WTC11 (cell line): ENCODE measurements at regions not wholly inside any gene's neighbourhood (a gene's known extent, or its start where the extent isn't known, plus 50 kb on each side); places are given as distances from the start of the nearest gene placed in this dataset.

Source experiments
- ATAC-seq: fragments of 200-7000 bp; cut with Tn5 transposase; 2 replicates; pipeline ENCODE4 v1.10.0; 2021; ENCODE audit warnings: mild to moderate bottlenecking, moderate library complexity
- CTCF ChIA-PET: fragments of 300-600 bp; sonication (Branson Sonifier 250); formaldehyde crosslinking; loops from one replicate; lab custom pipeline; 2021; ENCODE audit warnings: antibody characterized with exemption; lab: Charles Lee
- POLR2A ChIA-PET: fragments of 350-600 bp; sonication (Branson Sonifier 250); formaldehyde crosslinking; loops from one replicate; lab custom pipeline; 2021; ENCODE audit warnings: antibody characterized with exemption; lab: Charles Lee
- DNase-seq: peaks from one replicate; pipeline ENCODE4 v3.0.0; 2021; ENCODE audit warnings: low spot score
- H3K27ac Mint-ChIP-seq: 2 replicates; pipeline ENCODE4 v1.8.0; 2021; ENCODE audit warnings: mixed read lengths
- H3K27me3 Mint-ChIP-seq: 2 replicates; pipeline ENCODE4 v1.8.0; 2021; ENCODE audit warnings: low read depth, mild to moderate bottlenecking, moderate library complexity, mixed read lengths
- H3K36me3 Mint-ChIP-seq: 2 replicates; pipeline ENCODE4 v1.8.0; 2021; ENCODE audit warnings: mixed read lengths
- H3K4me1 Mint-ChIP-seq: 2 replicates; pipeline ENCODE4 v1.8.0; 2022; ENCODE audit warnings: mixed read lengths
- H3K4me3 Mint-ChIP-seq: 2 replicates; pipeline ENCODE4 v1.8.0; 2021; ENCODE audit warnings: mild to moderate bottlenecking, moderate library complexity, mixed read lengths
- H3K9me3 Mint-ChIP-seq: 2 replicates; pipeline ENCODE4 v1.8.0; 2021; ENCODE audit warnings: mixed read lengths
- AFF4 ChIP-seq: sonication (generic); formaldehyde crosslinking; IDR thresholded peaks from 2 replicates; pipeline ENCODE4 v1.8.1; 2023; ENCODE audit warnings: mild to moderate bottlenecking, missing genetic modification reagents, borderline replicate concordance
- ARID4B ChIP-seq: sonication (generic); formaldehyde crosslinking; IDR thresholded peaks from 2 replicates; pipeline ENCODE4 v1.8.0; 2023; ENCODE audit warnings: missing genetic modification reagents, mild to moderate bottlenecking, borderline replicate concordance
- ATF1 ChIP-seq: sonication (generic); formaldehyde crosslinking; IDR thresholded peaks from 2 replicates; pipeline ENCODE4 v1.8.1; 2023; ENCODE audit warnings: mild to moderate bottlenecking, moderate library complexity, missing genetic modification reagents
- GABPB1 ChIP-seq: sonication (generic); formaldehyde crosslinking; IDR thresholded peaks from 2 replicates; pipeline ENCODE4 v1.8.1; 2023; ENCODE audit warnings: mild to moderate bottlenecking, missing genetic modification reagents
- GTF2I ChIP-seq: fragments of 250-450 bp; sonication (Bioruptor Pico); conservative IDR thresholded peaks from 2 replicates; pipeline ENCODE4 v1.4.0; 2021; ENCODE audit warnings: mild to moderate bottlenecking
- JUN ChIP-seq: sonication (generic); formaldehyde crosslinking; IDR thresholded peaks from 2 replicates; pipeline ENCODE4 v1.8.0; 2023; ENCODE audit warnings: mild to moderate bottlenecking, missing genetic modification reagents
- MXD4 ChIP-seq: fragments of 250-450 bp; sonication (Bioruptor Pico); IDR thresholded peaks from 2 replicates; pipeline ENCODE4 v1.8.0; 2021; ENCODE audit warnings: mild to moderate bottlenecking, moderate library complexity, borderline replicate concordance
- NFATC4 ChIP-seq: fragments of 250-450 bp; sonication (Bioruptor Pico); IDR thresholded peaks from 2 replicates; pipeline ENCODE4 v1.9.0; 2021; ENCODE audit warnings: mild to moderate bottlenecking
- NR2C2 ChIP-seq: sonication (generic); formaldehyde crosslinking; IDR thresholded peaks from 2 replicates; pipeline ENCODE4 v1.8.0; 2022; ENCODE audit warnings: mild to moderate bottlenecking, missing genetic modification reagents
- TCF7 ChIP-seq: sonication (generic); formaldehyde crosslinking; IDR thresholded peaks from 2 replicates; pipeline ENCODE4 v1.8.0; 2022; ENCODE audit warnings: mild to moderate bottlenecking, low read depth, missing genetic modification reagents, moderate library complexity
- TEAD1 ChIP-seq: sonication (generic); formaldehyde crosslinking; IDR thresholded peaks from 2 replicates; pipeline ENCODE4 v1.8.0; 2022; ENCODE audit warnings: mild to moderate bottlenecking, missing genetic modification reagents
- TEAD4 ChIP-seq: sonication (generic); formaldehyde crosslinking; IDR thresholded peaks from 2 replicates; pipeline ENCODE4 v1.8.0; 2022; ENCODE audit warnings: mild to moderate bottlenecking, missing genetic modification reagents
- ZNF232 ChIP-seq: sonication (generic); formaldehyde crosslinking; IDR thresholded peaks from 2 replicates; pipeline ENCODE4 v1.8.0; 2022; ENCODE audit warnings: mild to moderate bottlenecking, missing genetic modification reagents
- ZNF281 ChIP-seq: sonication (generic); formaldehyde crosslinking; IDR thresholded peaks from 2 replicates; pipeline ENCODE4 v1.8.0; 2023; ENCODE audit warnings: mild to moderate bottlenecking, missing genetic modification reagents
- ZNF317 ChIP-seq: sonication (generic); formaldehyde crosslinking; IDR thresholded peaks from 2 replicates; pipeline ENCODE4 v1.8.1; 2023; ENCODE audit warnings: low read depth, mild to moderate bottlenecking, moderate library complexity, missing genetic modification reagents, borderline replicate concordance
- ZNF423 ChIP-seq: fragments of 250-450 bp; sonication (Bioruptor Pico); IDR thresholded peaks from 2 replicates; pipeline ENCODE4 v2.1.2; 2022; ENCODE audit warnings: mild to moderate bottlenecking, moderate library complexity
- TF ChIP-seq, protein P1 (sequence below): sonication (generic); formaldehyde crosslinking; IDR thresholded peaks from 2 replicates; pipeline ENCODE4 v1.8.0; 2022; ENCODE audit warnings: mild to moderate bottlenecking, missing genetic modification reagents
- TF ChIP-seq, protein P2 (sequence below): sonication (generic); formaldehyde crosslinking; IDR thresholded peaks from 2 replicates; pipeline ENCODE4 v1.8.0; 2022; ENCODE audit warnings: mild to moderate bottlenecking, missing genetic modification reagents
- TF ChIP-seq, protein P3 (sequence below): fragments of 250-450 bp; sonication (Bioruptor Pico); conservative IDR thresholded peaks from 2 replicates; pipeline ENCODE4 v1.9.0; 2021; ENCODE audit warnings: mild to moderate bottlenecking

- TF ChIP-seq, protein P1, sequence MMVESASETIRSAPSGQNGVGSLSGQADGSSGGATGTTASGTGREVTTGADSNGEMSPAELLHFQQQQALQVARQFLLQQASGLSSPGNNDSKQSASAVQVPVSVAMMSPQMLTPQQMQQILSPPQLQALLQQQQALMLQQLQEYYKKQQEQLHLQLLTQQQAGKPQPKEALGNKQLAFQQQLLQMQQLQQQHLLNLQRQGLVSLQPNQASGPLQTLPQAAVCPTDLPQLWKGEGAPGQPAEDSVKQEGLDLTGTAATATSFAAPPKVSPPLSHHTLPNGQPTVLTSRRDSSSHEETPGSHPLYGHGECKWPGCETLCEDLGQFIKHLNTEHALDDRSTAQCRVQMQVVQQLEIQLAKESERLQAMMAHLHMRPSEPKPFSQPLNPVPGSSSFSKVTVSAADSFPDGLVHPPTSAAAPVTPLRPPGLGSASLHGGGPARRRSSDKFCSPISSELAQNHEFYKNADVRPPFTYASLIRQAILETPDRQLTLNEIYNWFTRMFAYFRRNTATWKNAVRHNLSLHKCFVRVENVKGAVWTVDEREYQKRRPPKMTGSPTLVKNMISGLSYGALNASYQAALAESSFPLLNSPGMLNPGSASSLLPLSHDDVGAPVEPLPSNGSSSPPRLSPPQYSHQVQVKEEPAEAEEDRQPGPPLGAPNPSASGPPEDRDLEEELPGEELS (CRISPR knock-in tag): no peak
- no peak for TF ChIP-seq TEAD1 (CRISPR knock-in tag)
- TF ChIP-seq MXD4 (CRISPR knock-in tag): no peak
Observed at GRCh38 chr18:78662879-78663278, 316.7 kb upstream of the SALL3 start (continued).

DNA sequence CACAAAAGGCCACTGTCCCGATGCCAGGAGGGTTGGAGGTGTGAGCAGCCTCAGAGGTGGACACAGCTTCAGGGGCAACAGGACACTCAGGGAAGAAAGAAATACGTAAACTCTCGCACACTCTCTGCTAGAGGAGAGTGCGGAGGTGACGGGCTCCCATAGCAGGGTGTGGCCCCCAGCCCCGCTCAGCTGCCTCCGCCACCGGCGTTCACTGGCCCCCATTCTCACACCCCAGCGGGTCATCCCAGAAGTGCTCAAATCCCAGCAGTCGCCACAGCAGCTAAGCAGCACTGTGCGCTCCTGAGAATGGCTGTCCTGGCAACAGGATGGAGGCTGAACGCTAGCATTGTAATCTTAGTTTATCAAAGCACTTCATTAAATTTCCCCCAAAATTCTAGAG lies 315.6 kb upstream of the SALL3 start:
- ATAC-seq (no peak), DNase-seq (no peak)
- Mint-ChIP-seq H3K4me3 (no peak overlapping the region), H3K27ac (no peak overlapping the region), H3K27me3 (peaks cover 3% of the 10 kb centered on the region; the same call in 1 of the 2 replicates), H3K36me3 (peaks cover 20% of the 10 kb centered on the region), H3K9me3 (peaks cover 20% of the 10 kb centered on the region), H3K4me1 (no peaks in the 10 kb centered on the region)
- ChIA-PET POLR2A (no interaction called here), CTCF (no interaction called here)
- no peak for TF ChIP-seq ZNF423
- no peak for TF ChIP-seq GTF2I (CRISPR knock-in tag)
- TF ChIP-seq NR2C2: no peak
- TF ChIP-seq ARID4B: no peak
- TF ChIP-seq, protein P2, sequence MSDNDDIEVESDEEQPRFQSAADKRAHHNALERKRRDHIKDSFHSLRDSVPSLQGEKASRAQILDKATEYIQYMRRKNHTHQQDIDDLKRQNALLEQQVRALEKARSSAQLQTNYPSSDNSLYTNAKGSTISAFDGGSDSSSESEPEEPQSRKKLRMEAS (CRISPR knock-in tag): no peak
- TF ChIP-seq TEAD4 (CRISPR knock-in tag): no peak
- no peak for TF ChIP-seq JUN (CRISPR knock-in tag)
- no peak for TF ChIP-seq ZNF281 (CRISPR knock-in tag)
- TF ChIP-seq, protein P3, sequence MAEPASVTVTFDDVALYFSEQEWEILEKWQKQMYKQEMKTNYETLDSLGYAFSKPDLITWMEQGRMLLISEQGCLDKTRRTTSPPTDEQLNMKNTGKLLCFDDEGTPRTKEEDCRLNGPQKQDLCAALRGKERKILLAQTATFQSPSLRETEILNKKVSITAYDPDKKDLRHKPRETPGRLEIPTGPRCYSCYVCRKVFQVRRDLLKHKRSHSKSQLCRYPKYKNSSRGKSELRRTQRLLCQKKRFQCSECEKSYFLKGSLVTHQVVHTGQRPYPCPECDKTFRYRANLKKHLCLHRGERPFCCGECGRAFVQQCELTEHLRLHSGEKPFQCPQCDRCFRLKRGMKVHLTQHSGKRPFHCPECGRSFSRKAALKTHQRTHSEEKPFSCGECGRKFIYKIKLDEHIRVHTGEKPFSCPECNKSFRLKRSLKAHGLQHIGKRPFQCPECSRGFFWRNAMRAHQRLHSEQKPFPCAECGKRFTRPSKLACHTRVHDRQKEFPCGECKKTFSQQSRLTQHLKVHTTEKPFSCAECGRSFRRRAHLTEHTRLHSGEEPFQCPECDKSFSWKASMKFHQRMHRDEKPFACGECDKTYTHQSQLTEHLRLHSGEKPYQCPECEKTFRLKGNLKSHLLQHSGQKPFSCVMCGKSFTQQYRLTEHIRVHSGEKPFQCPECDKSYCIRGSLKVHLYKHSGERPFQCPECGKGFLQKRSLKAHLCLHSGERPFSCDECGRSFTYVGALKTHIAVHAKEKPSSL (CRISPR knock-in tag): no peak
- no peak for TF ChIP-seq GABPB1 (CRISPR knock-in tag)
- TF ChIP-seq ZNF232: no peak
- no peak for TF ChIP-seq NFATC4 (CRISPR knock-in tag)
- no peak for TF ChIP-seq ZNF317 (CRISPR knock-in tag)
- no peak for TF ChIP-seq TEAD1 (CRISPR knock-in tag)
- TF ChIP-seq, protein P1 (CRISPR knock-in tag): no peak
- TF ChIP-seq AFF4 (CRISPR knock-in tag): no peak
- TF ChIP-seq TCF7 (CRISPR knock-in tag): no peak
- TF ChIP-seq ATF1 (CRISPR knock-in tag): no peak
